Activated naive CD4-positive, alpha-beta T cell treated with anti-CD3 and anti-CD28 coated beads, Interleukin-2, amount 50 U/mL, for 72 hours (primary cell): ENCODE measurements at regions not wholly inside any gene's neighbourhood (a gene's known extent, or its start where the extent isn't known, plus 50 kb on each side); places are given as distances from the start of the nearest gene placed in this dataset.
"Not testable (repeated sequence)": the region's sequence is repeated elsewhere in the genome, so short reads cannot be mapped to it uniquely, and the experiment has no call there.

ENCODE experiments used
- ATAC-seq, 2 donors: fragments of 150-1000 bp; cut with Tn5 transposase; 2 replicates each; pipeline ENCODE4 v1.10.0; 2021; ENCODE audit warnings: mild to moderate bottlenecking in 2 of 2, moderate library complexity in 2 of 2
- DNase-seq, 2 donors: peaks; one replicate each; pipeline ENCODE4 v3.0.0; 2021 to 2022; ENCODE audit warnings: low spot score in 2 of 2
- H3K27ac Mint-ChIP-seq, 2 donors: one replicate each; pipeline ENCODE4 v1.8.0; 2022; ENCODE audit warnings: mild to moderate bottlenecking in 2 of 2, mixed read lengths in 2 of 2
- H3K36me3 Mint-ChIP-seq, 2 donors: one replicate each; pipeline ENCODE4 v1.8.0; 2022; ENCODE audit warnings: mixed read lengths in 2 of 2
- H3K9me3 Mint-ChIP-seq, 2 donors: one replicate each; pipeline ENCODE4 v1.8.0; 2022; ENCODE audit warnings: mixed read lengths in 2 of 2

GRCh38 chr10:2230478-2230877 is 493.2 kb upstream of the ADARB2 start:
- DNase-seq (no peak), ATAC-seq (no peak)
- H3K36me3 Mint-ChIP-seq: no peaks in the 10 kb centered on the region
- H3K27ac Mint-ChIP-seq: no peak overlapping the region
- no peaks in the 10 kb centered on the region for H3K9me3 Mint-ChIP-seq

DNA sequence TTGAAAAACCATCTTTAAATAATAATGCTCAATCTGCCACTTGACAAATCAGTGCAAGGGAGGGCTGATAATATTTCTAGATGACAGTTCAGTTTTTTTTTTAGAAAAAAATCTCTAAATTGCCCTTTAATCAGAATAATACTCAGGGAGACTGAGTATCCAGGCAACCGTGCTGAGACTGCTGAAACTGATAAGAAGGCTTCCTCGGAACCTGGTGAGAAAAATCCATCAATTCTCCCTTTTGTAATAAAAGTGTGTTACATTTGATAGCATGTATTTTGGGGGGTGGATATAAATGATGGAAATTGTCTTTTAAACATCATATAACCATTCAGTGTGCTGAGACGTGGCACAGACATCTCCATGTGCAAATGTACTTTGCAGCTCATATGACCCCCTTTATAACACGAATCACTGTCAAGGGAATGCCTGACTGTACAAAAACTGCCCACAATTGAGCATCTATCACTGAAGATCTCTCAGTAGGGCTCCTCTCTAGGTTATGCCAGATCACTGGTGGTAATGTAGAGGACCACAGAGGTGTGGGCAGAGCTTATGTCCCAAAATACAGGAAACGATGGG is 491.1 kb upstream of the ADARB2 start:
- Mint-ChIP-seq H3K9me3 (no peaks in the 10 kb centered on the region), H3K36me3 (no peaks in the 10 kb centered on the region), H3K27ac (no peak overlapping the region)
- no peak for DNase-seq
- ATAC-seq: no peak

DNA sequence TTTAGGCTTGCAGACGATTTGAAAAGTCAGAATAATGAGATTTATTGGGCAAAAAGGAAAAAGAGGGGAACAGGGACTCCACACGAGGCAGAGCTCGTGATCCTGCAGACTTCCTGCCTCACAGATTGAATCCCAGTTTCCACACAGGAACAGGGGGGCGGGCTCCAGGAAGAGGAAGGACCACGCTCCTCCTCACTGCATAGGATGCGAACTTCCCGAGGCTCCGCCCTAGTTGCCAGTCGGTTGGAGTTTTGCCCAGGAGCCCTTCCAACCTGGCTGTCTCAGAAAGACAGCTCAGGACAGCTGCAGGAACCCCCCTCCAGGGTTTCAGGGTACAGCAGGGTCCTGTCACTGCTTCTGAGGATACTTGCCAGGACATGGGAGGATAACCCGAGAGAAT is 488.3 kb upstream of the ADARB2 start:
- no peak for DNase-seq
- no peaks in the 10 kb centered on the region for H3K36me3 Mint-ChIP-seq
- H3K27ac Mint-ChIP-seq: no peak overlapping the region
- H3K9me3 Mint-ChIP-seq: no peaks in the 10 kb centered on the region
- no peak for ATAC-seq

DNA sequence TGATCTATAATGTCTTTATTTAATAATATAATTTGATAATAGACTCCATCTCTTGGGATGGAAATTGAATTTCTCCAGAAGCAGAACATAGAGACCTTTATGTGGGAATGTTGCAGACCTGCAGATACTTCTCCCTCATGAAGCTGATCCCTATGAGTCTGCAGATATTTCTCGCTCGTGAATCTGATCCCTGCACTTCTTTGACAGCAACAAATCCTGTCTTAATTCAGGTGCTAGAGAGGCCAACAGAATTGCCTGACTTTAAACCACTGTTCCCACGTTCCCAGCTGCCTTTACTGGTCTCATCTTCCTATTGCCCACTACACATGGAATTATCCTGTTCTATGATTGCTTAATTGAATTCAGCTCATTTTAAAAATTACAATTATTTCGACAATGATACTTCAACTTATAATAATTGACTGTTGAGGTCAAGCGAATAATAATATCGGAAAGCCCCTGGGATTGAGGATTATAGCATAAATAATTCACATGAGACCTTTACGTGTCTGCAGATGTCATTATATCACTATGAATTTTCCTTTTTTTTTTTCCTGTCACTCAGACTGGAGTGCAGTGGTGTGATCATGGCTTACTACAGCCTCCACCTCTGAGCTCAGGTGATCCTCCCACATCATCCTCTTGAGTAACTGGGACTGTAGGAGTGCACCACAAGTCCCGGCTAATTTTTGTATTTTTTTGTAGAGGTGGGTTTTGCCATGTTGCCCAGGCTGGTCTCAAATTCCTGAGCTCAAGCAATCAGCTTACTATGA is 486.4 kb upstream of the ADARB2 start:
- ATAC-seq (no peak), DNase-seq (no peak)
- Mint-ChIP-seq H3K27ac (no peak overlapping the region), H3K9me3 (no peaks in the 10 kb centered on the region), H3K36me3 (no peaks in the 10 kb centered on the region)

DNA sequence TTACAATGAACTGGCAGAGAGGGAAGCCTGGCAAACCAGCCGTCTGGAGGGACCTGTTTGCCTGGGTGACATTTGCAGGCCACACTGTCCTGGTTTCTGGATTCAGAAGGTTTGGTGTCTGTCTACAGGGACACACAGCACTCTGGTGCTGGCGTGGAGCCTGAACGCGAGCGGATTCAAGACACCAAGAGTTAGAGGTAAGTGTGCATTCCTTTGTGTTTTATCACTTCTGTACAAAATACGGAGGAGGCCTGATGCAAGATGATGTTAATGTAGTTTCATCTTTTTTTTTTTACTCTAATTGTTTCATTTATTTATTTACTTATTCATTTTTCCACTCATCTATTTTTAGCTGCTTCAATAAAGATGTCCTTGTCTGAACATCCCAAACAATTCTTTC is 485.3 kb upstream of the ADARB2 start:
- H3K27ac Mint-ChIP-seq: no peak overlapping the region
- ATAC-seq (no peak), DNase-seq (no peak)
- H3K9me3 Mint-ChIP-seq: no peaks in the 10 kb centered on the region
- H3K36me3 Mint-ChIP-seq: no peaks in the 10 kb centered on the region

DNA sequence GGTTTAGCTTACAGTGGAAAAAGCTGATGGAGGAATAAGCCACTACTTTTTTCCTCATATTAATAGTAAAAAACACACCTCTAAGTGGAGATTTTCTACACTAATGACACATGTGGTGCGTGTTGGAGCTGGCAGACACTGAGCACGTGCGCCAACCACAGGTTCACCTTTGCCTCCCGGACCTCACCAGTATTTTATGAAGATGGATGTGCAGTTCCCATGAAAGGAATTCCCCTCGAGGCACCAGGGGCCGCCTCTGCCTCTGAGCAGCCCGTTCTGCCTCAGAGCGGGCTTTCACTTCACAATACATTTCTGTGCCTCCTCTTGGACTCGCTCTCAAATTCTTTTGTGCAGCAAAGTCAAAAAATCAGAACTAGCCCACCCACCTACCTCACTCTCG is 477.5 kb upstream of the ADARB2 start:
- H3K9me3 Mint-ChIP-seq: no peaks in the 10 kb centered on the region
- no peak overlapping the region for H3K27ac Mint-ChIP-seq
- H3K36me3 Mint-ChIP-seq: no peaks in the 10 kb centered on the region
- ATAC-seq (no peak), DNase-seq (no peak)

DNA sequence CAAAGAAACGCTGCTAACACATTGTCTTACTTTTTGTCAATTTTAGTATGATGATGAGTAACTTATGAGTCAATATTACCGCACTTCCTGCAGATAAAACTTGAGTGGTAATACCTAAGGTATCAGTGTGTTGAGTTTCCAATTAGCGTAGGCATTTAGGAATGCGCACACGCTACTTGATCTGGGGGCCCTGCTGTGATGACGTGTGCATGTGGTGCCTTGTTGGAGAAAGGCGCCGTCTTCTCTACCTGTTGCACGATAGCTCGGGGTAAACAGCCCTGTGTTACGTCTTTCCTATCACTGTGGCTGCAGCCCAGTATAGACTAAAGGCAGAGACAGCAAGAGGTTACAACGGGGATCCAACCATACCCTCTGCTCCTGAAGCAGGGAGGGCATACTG is 476.8 kb upstream of the ADARB2 start:
- ATAC-seq: no peak
- Mint-ChIP-seq H3K36me3 (no peaks in the 10 kb centered on the region), H3K9me3 (no peaks in the 10 kb centered on the region), H3K27ac (no peak overlapping the region)
- DNase-seq: no peak

- ATAC-seq: no peak
Observed at GRCh38 chr10:2212244-2212834, 475.0 kb upstream of the ADARB2 start.

GRCh38 chr10:2210088-2210487 is 472.8 kb upstream of the ADARB2 start:
- Mint-ChIP-seq H3K27ac (no peak overlapping the region), H3K9me3 (no peaks in the 10 kb centered on the region), H3K36me3 (no peaks in the 10 kb centered on the region)
- ATAC-seq: no peak
- no peak for DNase-seq

More at GRCh38 chr10:2212244-2212834, 475.0 kb upstream of the ADARB2 start:
- no peak overlapping the region for H3K27ac Mint-ChIP-seq
- no peaks in the 10 kb centered on the region for H3K9me3 Mint-ChIP-seq
- no peak for DNase-seq
- H3K36me3 Mint-ChIP-seq: no peaks in the 10 kb centered on the region

- Mint-ChIP-seq H3K9me3 (no peaks in the 10 kb centered on the region), H3K36me3 (no peaks in the 10 kb centered on the region), H3K27ac (no peak overlapping the region)
- ATAC-seq (no peak), DNase-seq (no peak)
Observed at GRCh38 chr10:2208106-2208505, 470.8 kb upstream of the ADARB2 start.

DNA sequence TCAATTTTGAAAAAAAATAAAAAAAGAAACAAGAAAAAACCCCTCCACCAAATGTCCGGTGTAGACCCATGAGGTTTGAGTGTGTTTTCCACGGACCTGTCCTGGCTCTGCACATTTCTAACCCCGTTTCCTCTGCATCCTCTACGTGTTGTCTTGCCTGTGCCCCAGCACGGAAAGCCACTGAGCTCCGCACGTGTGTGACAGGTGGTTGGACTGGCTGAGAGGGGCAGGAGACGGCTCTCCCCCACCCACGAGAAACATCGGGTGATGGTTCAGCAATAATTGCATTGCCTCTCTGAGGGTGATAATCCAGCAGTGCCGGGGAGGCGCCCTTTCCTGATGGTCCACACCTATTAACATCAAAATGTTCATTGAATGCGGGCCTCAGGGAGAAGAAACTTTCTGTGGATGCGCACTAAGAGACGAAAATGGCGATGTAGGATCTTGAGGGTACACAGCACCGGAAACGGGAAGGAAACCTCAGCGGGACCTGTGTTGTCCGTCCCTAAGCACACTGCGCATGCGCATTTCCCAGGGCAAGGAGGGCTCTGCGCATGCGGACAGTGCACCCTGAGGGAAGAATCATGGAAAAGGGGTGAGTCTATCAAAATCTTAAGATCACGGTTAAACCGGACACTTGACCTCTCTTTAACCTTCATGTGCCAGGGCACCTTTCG is 470.1 kb upstream of the ADARB2 start:
- ATAC-seq (no peak), DNase-seq (no peak)
- Mint-ChIP-seq H3K27ac (no peak overlapping the region), H3K36me3 (no peaks in the 10 kb centered on the region), H3K9me3 (no peaks in the 10 kb centered on the region)

DNA sequence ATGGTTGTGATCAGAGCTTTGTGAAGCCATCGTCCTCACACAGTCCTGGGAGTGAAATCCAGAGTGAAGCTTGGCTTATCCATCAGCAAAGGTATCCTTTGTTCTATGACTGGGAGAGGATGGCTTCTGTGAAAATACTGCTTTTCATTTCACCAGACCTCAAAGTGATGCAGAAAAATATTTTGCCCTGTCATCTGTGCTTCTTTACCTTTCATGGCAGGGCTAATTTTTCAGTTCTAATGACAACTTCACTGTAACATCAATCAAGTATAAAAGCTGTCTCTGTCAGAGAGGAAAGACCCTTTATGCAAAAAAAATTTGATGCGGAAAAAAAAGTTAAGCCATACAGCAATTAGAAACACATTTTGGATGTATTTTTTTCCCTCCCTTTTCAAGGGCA is 468.1 kb upstream of the ADARB2 start:
- no peak for DNase-seq
- H3K27ac Mint-ChIP-seq: no peak overlapping the region
- H3K36me3 Mint-ChIP-seq: no peaks in the 10 kb centered on the region
- no peak for ATAC-seq
- no peaks in the 10 kb centered on the region for H3K9me3 Mint-ChIP-seq

GRCh38 chr10:2202401-2202800 is 465.1 kb upstream of the ADARB2 start:
- no peaks in the 10 kb centered on the region for H3K9me3 Mint-ChIP-seq
- no peak for DNase-seq
- H3K36me3 Mint-ChIP-seq: no peaks in the 10 kb centered on the region
- no peak overlapping the region for H3K27ac Mint-ChIP-seq
- no peak for ATAC-seq

DNA sequence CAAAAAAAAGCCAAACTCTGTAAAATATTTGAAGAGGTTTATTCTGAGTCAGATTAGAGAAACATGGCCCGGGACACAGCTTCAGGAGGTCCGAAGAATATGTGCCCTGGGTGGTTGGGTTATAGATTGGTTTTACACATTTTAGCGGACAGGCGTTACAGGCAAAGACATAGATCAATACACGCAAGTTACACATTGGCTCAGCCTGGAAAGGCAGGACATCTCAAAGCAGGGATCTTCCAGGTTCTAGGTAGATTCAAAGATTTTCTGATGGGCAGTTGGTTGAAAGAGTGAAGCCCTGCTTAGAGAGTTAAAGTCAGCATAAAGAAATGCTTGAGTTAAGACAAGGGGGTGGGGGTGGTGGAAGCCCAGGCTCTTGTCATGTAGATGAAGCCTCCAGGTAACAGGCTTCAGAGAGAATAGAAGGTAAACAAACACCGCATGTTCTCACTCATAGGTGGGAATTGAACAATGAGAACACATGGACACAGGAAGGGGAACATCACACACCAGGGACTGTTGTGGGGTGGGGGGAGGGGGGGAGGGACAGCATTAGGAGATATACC is 464.3 kb upstream of the ADARB2 start:
- Mint-ChIP-seq H3K9me3 (peaks cover 0 to 4% of the 10 kb centered on the region in 2 donors), H3K36me3 (peaks cover 0 to 5% of the 10 kb centered on the region in 2 donors), H3K27ac (no peak overlapping the region)
- DNase-seq (no peak), ATAC-seq (no peak)

DNA sequence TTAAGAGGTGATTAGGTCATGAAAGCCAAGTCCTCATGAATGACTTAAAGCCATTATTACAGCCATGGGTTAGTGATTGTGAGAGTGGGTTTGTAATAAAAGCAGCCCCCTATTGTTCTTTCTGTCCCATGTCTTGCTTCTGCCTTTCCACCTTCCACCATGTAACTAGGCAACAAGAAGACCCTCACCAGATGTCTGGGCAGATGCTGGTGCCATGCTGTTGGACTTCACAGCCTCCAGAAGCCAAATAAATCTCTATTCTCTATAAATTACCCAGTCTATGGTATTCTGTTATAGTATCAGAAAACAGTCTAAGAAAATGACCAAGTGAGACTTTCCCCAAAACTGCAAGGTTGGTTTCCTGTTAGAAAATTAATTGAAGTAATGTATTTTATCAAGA is 460.3 kb upstream of the ADARB2 start:
- Mint-ChIP-seq H3K27ac (no peak overlapping the region), H3K9me3 (peaks cover 5 to 8% of the 10 kb centered on the region in 2 donors), H3K36me3 (peaks cover 0 to 15% of the 10 kb centered on the region in 2 donors)
- DNase-seq: no peak
- no peak for ATAC-seq

- ATAC-seq (no peak), DNase-seq (no peak)
- H3K9me3 Mint-ChIP-seq: peaks cover 8% of the 10 kb centered on the region in 2 donors
- H3K27ac Mint-ChIP-seq: no peak overlapping the region
- H3K36me3 Mint-ChIP-seq: peaks cover 0 to 15% of the 10 kb centered on the region in 2 donors
Observed at GRCh38 chr10:2196272-2196671, 458.9 kb upstream of the ADARB2 start.

DNA sequence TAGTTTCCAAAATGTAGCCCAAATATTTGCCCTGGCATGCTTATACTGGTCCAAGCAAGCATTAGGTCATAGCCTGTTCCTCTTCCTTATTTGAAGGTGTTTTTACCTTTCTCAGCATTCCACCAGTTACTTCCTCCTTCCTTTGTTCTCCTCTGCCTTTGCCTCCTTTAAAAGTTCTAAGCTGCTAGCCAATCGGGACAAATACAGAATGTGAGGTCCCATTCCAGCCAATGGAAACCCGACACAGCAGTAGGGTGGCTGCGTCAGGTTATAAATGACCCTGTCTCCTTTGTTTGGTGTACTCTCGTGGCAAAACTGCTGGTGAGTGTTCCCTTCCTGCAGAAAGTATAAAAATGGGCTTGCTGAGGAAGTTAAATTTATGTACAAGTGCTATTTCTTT is 452.0 kb upstream of the ADARB2 start:
- ATAC-seq, H3K27ac Mint-ChIP-seq, H3K9me3 Mint-ChIP-seq, H3K36me3 Mint-ChIP-seq, DNase-seq: not testable (repeated sequence)
